ENCODE measurements at regions not wholly inside any gene's neighbourhood (a gene's known extent, or its start where the extent isn't known, plus 50 kb on each side); places are given as distances from the start of the nearest gene placed in this dataset.

DNA sequence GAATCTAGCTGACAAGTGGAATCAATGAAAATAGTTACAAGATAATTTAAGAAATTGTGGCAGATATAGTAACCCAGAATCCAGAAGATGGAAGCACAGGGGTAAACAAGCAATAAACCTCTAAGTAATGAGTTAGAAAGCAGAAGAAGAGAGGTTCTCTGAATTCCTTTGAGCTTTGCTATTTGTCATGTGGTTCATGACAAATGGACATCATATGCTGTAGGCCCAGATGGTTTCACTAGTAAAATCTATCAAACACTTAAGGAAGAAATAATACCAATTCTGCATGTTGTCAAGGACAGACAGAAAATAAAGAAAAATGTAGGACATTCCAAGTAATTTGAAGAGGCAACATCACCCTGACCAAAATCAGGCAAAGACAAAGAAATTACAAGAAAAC lies 480.8 kb upstream of the INTU start:
- TF ChIP-seq, protein P1, sequence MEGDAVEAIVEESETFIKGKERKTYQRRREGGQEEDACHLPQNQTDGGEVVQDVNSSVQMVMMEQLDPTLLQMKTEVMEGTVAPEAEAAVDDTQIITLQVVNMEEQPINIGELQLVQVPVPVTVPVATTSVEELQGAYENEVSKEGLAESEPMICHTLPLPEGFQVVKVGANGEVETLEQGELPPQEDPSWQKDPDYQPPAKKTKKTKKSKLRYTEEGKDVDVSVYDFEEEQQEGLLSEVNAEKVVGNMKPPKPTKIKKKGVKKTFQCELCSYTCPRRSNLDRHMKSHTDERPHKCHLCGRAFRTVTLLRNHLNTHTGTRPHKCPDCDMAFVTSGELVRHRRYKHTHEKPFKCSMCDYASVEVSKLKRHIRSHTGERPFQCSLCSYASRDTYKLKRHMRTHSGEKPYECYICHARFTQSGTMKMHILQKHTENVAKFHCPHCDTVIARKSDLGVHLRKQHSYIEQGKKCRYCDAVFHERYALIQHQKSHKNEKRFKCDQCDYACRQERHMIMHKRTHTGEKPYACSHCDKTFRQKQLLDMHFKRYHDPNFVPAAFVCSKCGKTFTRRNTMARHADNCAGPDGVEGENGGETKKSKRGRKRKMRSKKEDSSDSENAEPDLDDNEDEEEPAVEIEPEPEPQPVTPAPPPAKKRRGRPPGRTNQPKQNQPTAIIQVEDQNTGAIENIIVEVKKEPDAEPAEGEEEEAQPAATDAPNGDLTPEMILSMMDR (IDR thresholded peaks at IDR 0.05; ENCODE audit: borderline replicate concordance, insufficient read depth, low read depth, low read length): no peak
- H3K4me3 ChIP-seq (ENCODE audit: low read depth, low read length): no peak overlapping the region

DNA sequence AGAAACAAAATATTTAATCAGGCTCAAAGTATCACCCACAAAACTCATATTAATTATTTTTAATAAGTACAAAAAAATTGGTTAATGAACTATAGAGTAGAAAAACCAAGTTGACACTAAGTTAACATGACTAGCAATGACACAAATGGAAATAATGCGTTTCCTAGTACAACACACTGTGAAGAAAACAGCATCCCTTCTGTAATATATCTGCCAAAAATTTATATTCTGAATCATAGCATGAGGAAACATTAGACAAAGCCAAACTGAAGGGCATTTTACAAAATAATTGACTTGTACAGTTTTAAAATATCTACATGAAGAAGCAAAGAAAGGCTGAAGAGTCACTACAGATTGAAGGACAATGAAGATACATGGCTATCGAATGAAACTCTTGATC lies 477.6 kb upstream of the INTU start:
- TF ChIP-seq, protein P1 (IDR thresholded peaks at IDR 0.05; ENCODE audit: borderline replicate concordance, insufficient read depth, low read depth, low read length): no peak
- H3K4me3 ChIP-seq (ENCODE audit: low read depth, low read length): no peak overlapping the region

DNA sequence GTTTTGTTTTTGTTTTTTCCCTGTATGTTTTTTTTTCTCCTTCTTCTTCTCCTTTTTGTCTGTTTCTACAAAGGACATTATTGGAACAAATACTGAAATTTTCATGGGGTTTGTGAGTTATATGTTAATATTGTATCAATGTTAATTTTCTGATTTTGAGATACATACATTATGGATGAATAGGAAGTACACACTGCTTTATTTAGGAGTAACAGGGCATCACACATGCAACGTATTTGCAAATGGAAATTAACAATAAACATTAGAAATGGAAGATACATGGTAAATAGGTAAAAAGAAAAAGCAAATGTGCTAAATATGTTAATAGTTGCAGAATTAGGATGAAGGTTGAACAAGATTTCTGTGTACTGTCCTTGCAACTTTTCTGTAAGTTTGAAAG lies 477.2 kb upstream of the INTU start:
- TF ChIP-seq, protein P1 (IDR thresholded peaks at IDR 0.05; ENCODE audit: borderline replicate concordance, insufficient read depth, low read depth, low read length): no peak
- H3K4me3 ChIP-seq (ENCODE audit: low read depth, low read length): no peak overlapping the region

DNA sequence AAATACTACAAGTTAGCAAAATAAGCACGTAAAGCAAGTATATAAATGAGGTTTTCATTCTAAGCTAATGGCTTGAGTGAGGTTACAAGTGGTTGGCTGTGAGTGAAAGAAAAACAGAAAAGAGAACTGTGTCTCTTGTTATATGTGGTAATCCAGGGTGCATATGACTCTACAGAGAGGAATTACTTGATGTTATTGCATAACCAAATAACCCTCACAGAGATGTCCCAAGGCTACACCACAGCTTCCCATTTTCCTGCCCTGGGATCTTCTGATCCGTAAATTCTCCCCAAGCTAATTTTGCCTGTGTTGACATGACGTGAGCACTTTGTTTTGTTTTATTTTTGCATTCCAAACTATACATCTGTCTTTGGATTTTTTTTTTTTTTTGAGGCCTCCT lies 470.0 kb upstream of the INTU start:
- TF ChIP-seq, protein P1 (IDR thresholded peaks at IDR 0.05; ENCODE audit: borderline replicate concordance, insufficient read depth, low read depth, low read length): no peak
- H3K4me3 ChIP-seq (ENCODE audit: low read depth, low read length): no peak overlapping the region

DNA sequence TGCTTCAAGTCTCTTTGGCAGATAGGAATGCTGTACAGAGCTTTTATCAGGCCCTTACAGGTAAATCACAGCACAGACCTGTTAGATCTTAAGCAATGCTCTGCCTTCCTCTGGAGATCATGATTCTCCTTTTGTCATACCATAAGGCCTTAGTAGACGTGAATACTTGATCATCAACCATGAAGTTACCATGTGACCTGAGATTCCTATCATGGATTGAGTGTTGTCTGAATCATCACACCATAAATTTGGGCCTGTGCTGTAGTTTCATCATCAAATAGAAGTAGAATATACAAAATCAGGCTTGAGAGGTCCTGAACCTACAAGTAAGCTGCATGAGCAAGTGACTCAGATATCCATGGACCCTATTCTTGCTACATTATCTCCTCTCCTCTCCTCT lies 466.8 kb upstream of the INTU start:
- TF ChIP-seq, protein P1 (IDR thresholded peaks at IDR 0.05; ENCODE audit: borderline replicate concordance, insufficient read depth, low read depth, low read length): no peak
- H3K4me3 ChIP-seq (ENCODE audit: low read depth, low read length): no peak overlapping the region

DNA sequence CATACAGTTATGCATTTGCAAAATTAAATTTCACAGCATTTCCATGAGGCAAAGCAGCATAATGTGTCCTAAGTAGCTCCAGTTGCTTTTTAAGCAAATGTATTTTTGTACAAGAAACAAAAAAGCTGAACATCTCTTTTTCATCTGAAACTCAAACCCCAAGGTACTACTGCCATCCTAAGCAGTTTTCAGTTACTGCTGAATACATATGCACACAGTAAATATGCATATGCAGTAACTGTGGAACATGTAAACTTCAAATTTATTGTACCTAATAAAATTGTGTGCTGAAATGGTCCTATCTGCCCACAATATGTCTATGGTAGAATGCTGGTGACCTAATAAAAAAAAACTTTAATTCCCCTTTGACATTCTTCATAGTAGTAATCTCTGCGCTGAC lies 458.6 kb upstream of the INTU start:
- TF ChIP-seq, protein P1 (IDR thresholded peaks at IDR 0.05; ENCODE audit: borderline replicate concordance, insufficient read depth, low read depth, low read length): no peak
- H3K4me3 ChIP-seq (ENCODE audit: low read depth, low read length): no peak overlapping the region

DNA sequence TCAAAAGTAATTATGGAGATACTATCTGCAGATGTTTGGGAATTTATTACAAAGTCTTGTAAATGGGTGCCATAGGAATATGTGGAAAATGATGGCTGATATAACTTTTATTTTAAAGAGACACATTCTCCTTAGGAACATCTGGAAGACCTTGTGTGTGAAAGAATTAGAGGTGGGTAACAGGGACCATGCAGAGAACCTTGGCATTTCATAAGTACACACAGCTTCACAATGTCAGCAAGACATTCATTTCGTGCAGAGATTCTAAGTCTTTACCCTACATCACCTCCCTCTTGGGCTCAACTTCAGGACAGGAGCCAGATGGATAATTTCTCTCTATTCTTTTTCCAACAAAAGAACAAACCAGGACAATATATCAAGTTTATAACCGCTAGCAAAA lies 458.1 kb upstream of the INTU start:
- no peak overlapping the region for H3K4me3 ChIP-seq (ENCODE audit: low read depth, low read length)
- TF ChIP-seq, protein P1 (IDR thresholded peaks at IDR 0.05; ENCODE audit: borderline replicate concordance, insufficient read depth, low read depth, low read length): no peak

All from GM12875 (cell line).